HAP-1 (cell line): ENCODE measurements at regions not wholly inside any gene's neighbourhood (a gene's known extent, or its start where the extent isn't known, plus 50 kb on each side); places are given as distances from the start of the nearest gene placed in this dataset.

ENCODE experiments used
- DNase-seq, 2 experiments: peaks; one replicate each; pipeline ENCODE4 v3.0.0-alpha.2; 2016 to 2020; ENCODE audit warnings: low spot score in 2 of 2
- H3K27me3 ChIP-seq: fragments of 250-450 bp; sonication (Bioruptor Pico); 2 replicates; pipeline ENCODE4 v1.5.1; 2020; ENCODE audit warnings: low read depth, mild to moderate bottlenecking, moderate library complexity
- H3K36me3 ChIP-seq: fragments of 250-450 bp; sonication (Bioruptor Pico); replicated peaks from 2 replicates; pipeline ENCODE4 v1.5.1; 2020; ENCODE audit warnings: mild to moderate bottlenecking
- H3K4me1 ChIP-seq: fragments of 250-450 bp; sonication (Bioruptor Pico); 2 replicates; pipeline ENCODE4 v1.5.1; 2020; ENCODE audit warnings: mild to moderate bottlenecking
- H3K4me3 ChIP-seq: fragments of 250-450 bp; sonication (Bioruptor Pico); 2 replicates; pipeline ENCODE4 v1.5.1; 2020; ENCODE audit warnings: mild to moderate bottlenecking, moderate library complexity
- H3K9me3 ChIP-seq: fragments of 250-450 bp; sonication (Bioruptor Pico); 2 replicates; pipeline ENCODE4 v1.5.1; 2020; ENCODE audit warnings: mild to moderate bottlenecking, moderate library complexity
- in situ Hi-C: fragments of 300-500 bp; cut with MboI; formaldehyde crosslinking; loops from 3 replicates; pipeline ENCODE4 v1.14.3; 2020; ENCODE audit warnings: low sequenced_read_pairs, inconsistent platforms, mixed read lengths

DNA sequence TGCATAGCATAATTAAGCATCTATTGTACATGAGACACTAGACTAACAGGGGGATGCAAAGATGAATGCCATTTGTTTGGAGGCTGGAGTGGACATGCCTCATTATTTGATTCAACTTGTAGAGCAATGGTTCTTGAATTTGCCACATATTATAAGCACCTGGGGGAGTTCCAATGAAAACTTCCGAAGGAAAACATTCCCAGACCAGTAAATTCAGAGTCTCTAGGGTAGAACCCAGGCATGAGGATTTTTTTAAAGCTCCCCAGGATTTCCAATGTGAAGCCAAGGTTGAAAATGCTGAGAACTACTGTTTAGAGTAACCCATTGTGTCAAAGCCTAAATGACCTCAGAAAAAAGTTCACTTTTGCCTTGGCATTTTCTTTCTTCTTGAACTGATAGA lies 93.9 kb upstream of the ITGA1 start:
- H3K27me3 ChIP-seq: no peaks in the 10 kb centered on the region
- H3K36me3 ChIP-seq: no peaks in the 10 kb centered on the region
- DNase-seq: no peak
- no peaks in the 10 kb centered on the region for H3K9me3 ChIP-seq
- in situ Hi-C loops: no loop called here
- no peak overlapping the region for H3K4me3 ChIP-seq
- H3K4me1 ChIP-seq: no peaks in the 10 kb centered on the region

- Histone ChIP-seq H3K4me3 (no peak overlapping the region), H3K36me3 (no peaks in the 10 kb centered on the region), H3K4me1 (no peaks in the 10 kb centered on the region), H3K9me3 (no peaks in the 10 kb centered on the region), H3K27me3 (no peaks in the 10 kb centered on the region)
- in situ Hi-C loops: no loop called here
- no peak for DNase-seq
These were observed 93.1 kb upstream of the ITGA1 start for GRCh38 chr5:52694648-52695047.

DNA sequence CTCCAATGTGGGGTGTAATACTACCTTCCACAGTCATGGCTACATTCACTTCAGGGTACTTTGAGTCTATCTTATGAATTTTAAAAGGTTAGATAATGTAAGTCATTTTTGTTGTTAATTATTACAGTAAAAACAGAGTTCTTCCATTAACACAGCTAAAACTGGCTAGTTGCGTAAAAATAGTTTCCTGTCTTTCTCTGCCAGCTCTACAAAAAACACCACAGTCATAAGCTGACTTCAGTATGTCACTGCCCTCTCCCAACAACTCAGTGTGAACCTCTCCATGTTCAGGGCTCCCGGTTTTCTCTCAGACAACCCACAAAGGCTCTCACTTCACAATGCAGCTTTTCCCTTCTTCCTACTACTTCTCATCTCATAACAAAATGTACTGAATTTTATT lies 84.8 kb upstream of the ITGA1 start:
- DNase-seq: no peak
- no peaks in the 10 kb centered on the region for H3K4me1 ChIP-seq
- no peaks in the 10 kb centered on the region for H3K9me3 ChIP-seq
- no peaks in the 10 kb centered on the region for H3K27me3 ChIP-seq
- in situ Hi-C loops: no loop called here
- no peaks in the 10 kb centered on the region for H3K36me3 ChIP-seq
- no peak overlapping the region for H3K4me3 ChIP-seq

- Histone ChIP-seq H3K4me3 (no peak overlapping the region), H3K4me1 (no peaks in the 10 kb centered on the region), H3K36me3 (no peaks in the 10 kb centered on the region), H3K9me3 (no peaks in the 10 kb centered on the region), H3K27me3 (no peaks in the 10 kb centered on the region)
- in situ Hi-C loops: no loop called here
- DNase-seq: no peak
These were observed 84.4 kb upstream of the ITGA1 start for GRCh38 chr5:52703321-52703720.

- DNase-seq: no peak
- Histone ChIP-seq H3K9me3 (no peaks in the 10 kb centered on the region), H3K27me3 (no peaks in the 10 kb centered on the region), H3K4me3 (no peak overlapping the region), H3K4me1 (no peaks in the 10 kb centered on the region), H3K36me3 (no peaks in the 10 kb centered on the region)
- in situ Hi-C loops: no loop called here
These were observed 82.0 kb upstream of the ITGA1 start for GRCh38 chr5:52705720-52706119.

DNA sequence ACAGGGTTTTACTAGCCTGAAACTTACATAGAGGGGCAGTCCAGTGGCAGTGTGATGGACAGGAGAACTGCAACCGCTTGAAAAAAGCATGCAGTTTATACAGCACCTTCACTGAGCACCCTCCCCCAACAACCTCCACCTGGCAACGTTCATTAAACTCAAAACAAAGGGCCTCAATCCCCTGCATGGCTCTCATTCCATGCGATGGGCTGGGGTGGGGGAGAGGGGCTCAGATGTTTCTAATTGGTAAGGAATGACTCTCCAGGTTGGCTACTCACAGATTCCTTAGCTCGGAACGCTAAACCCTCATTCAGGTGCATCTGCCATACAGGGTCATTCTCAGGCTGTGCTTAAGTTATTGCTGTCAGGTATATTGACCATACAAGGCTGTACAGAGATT lies 80.9 kb upstream of the ITGA1 start:
- Histone ChIP-seq H3K4me1 (no peaks in the 10 kb centered on the region), H3K27me3 (no peaks in the 10 kb centered on the region), H3K9me3 (no peaks in the 10 kb centered on the region), H3K4me3 (no peak overlapping the region), H3K36me3 (no peaks in the 10 kb centered on the region)
- no peak for DNase-seq
- in situ Hi-C loops: no loop called here

GRCh38 chr5:52707616-52708015 lies 80.1 kb upstream of the ITGA1 start:
- Histone ChIP-seq H3K4me3 (no peak overlapping the region), H3K36me3 (no peaks in the 10 kb centered on the region), H3K27me3 (no peaks in the 10 kb centered on the region), H3K4me1 (no peaks in the 10 kb centered on the region), H3K9me3 (no peaks in the 10 kb centered on the region)
- in situ Hi-C loops: no loop called here
- DNase-seq: no peak

DNA sequence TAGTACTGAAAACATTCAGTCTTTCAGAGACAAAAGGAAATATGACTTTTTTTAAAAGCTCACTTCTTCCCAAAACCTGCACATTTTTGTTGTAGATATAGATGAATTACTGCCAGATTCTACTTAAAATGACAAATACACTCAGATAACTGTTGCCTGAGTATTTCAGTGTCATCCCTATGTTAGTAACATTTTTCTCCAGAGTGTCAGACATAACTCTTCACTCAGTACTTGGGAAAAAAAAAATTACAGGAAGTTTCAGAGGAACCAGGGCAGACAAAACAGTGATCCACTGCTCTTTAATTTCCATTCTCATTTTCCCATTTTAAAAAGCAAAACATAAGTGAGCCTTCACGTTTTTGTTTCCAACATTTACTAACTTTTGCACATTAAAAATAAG lies 79.3 kb upstream of the ITGA1 start:
- Histone ChIP-seq H3K27me3 (no peaks in the 10 kb centered on the region), H3K4me1 (no peaks in the 10 kb centered on the region), H3K9me3 (no peaks in the 10 kb centered on the region), H3K36me3 (no peaks in the 10 kb centered on the region), H3K4me3 (no peak overlapping the region)
- DNase-seq: no peak
- in situ Hi-C loops: no loop called here

DNA sequence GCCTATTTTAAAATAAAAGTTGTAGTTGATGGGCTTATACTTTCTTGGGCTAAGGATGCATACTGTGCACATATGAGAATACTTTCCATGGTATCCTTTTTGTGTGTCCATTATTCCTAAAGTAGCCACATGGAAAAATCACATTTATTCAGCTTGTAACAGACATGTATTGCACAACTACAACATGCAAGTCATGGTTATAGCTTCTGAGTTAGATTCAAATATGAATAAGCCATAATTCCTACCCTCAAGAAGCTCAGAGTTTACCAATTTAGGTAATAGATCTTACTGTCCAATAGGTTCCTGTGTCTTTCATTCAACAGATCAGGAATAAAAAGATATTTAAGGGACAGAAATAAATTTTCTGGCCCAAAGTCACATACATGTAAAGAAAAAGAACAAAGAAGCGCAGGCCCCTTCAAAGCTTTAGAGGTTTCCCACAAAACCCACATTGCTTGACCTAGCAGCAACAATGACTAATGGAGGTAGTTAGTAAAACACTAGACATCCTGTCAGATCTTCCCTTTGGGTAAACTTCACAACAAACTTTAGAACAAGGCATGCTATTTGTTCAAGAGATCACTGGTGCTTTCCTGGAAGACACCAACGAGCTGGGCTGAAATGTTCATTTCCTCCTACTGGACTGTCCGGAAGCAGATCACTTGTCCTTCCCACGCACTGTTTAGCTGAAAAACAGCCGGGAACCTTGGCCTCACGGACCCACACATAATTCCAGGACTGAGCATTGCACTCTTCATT lies 78.4 kb upstream of the ITGA1 start:
- in situ Hi-C loops: no loop called here
- H3K36me3 ChIP-seq: no peaks in the 10 kb centered on the region
- DNase-seq: no peak
- no peaks in the 10 kb centered on the region for H3K4me1 ChIP-seq
- H3K27me3 ChIP-seq: no peaks in the 10 kb centered on the region
- no peak overlapping the region for H3K4me3 ChIP-seq
- no peaks in the 10 kb centered on the region for H3K9me3 ChIP-seq

GRCh38 chr5:52710310-52710971 lies 77.3 kb upstream of the ITGA1 start:
- Histone ChIP-seq H3K4me1 (no peaks in the 10 kb centered on the region), H3K9me3 (no peaks in the 10 kb centered on the region), H3K27me3 (no peaks in the 10 kb centered on the region), H3K36me3 (no peaks in the 10 kb centered on the region), H3K4me3 (no peak overlapping the region)
- in situ Hi-C loops: no loop called here
- DNase-seq: no peak

DNA sequence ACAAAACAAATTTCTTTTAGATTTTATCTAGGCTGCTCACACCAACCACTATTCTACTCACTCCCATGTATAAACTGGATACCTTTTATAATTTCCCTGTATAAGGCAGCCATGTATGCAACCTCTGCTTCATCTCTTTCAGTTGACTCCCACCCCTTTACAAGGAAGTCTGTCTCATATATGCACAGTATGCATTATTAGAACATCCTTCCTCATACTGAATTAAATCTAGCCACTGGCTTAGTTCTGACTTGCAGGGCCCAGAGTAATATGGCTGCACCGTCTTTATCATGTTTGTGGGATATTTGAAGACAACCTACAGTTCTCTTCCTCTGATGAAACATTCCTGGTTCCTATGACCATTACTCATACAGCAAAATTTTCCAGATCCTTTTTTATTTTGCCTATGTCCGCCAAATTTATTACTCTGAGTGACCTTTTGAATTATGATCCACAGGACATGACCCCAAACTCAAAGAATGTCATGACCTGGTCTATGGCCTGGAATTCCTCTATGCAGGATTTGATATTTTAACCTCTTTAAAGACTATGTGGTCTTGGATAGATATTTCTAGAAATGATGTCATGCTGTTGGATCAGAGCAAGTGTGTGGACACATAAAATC lies 76.6 kb upstream of the ITGA1 start:
- H3K4me3 ChIP-seq: no peak overlapping the region
- H3K36me3 ChIP-seq: no peaks in the 10 kb centered on the region
- in situ Hi-C loops: no loop called here
- no peaks in the 10 kb centered on the region for H3K4me1 ChIP-seq
- H3K27me3 ChIP-seq: no peaks in the 10 kb centered on the region
- H3K9me3 ChIP-seq: no peaks in the 10 kb centered on the region
- no peak for DNase-seq

DNA sequence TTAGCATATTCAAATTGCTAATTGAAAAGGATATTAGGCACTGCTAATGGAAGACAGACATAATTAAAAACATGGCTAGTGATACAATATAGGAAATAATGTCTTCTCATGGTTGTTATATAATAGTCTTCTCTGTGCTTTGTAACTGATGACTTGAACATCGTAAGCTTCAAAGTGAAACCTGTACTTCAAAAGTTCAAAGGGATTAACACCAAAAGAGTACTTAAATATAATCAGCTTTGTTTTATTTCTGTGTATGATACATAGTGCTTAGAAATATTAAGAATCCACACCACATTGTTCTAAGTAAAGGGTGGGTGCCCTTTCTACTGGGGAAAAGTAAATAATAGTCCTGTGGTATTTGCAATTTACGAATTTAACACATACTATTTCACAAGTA lies 75.4 kb upstream of the ITGA1 start:
- H3K9me3 ChIP-seq: no peaks in the 10 kb centered on the region
- in situ Hi-C loops: no loop called here
- H3K27me3 ChIP-seq: no peaks in the 10 kb centered on the region
- no peaks in the 10 kb centered on the region for H3K4me1 ChIP-seq
- DNase-seq: no peak
- no peak overlapping the region for H3K4me3 ChIP-seq
- no peaks in the 10 kb centered on the region for H3K36me3 ChIP-seq

- H3K27me3 ChIP-seq: no peaks in the 10 kb centered on the region
- no peaks in the 10 kb centered on the region for H3K9me3 ChIP-seq
- no peaks in the 10 kb centered on the region for H3K36me3 ChIP-seq
- in situ Hi-C loops: no loop called here
- H3K4me3 ChIP-seq: no peak overlapping the region
- H3K4me1 ChIP-seq: no peaks in the 10 kb centered on the region
- DNase-seq: no peak
These were observed 62.5 kb upstream of the ITGA1 start for GRCh38 chr5:52725065-52725746.

DNA sequence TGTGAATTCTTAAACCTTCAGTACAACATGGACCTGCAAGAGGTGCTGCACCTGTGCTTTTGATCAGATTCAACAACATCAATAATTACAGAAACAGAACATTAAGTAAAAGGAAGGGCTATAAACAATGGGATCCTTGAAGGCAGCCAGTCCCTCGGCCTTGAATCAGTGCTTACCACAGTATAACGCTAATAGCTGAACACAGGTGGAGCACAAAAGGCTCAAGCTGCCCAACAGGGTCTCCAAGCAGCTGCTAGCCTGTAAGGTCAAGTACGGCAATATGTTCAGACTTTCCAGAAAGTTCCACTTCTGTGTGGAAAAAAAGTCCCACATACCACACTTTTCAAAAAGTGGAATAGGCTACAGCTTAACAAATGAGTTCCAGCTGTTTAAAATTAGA lies 61.9 kb upstream of the ITGA1 start:
- in situ Hi-C loops: no loop called here
- no peak for DNase-seq
- H3K27me3 ChIP-seq: no peaks in the 10 kb centered on the region
- H3K4me3 ChIP-seq: no peak overlapping the region
- no peaks in the 10 kb centered on the region for H3K36me3 ChIP-seq
- H3K4me1 ChIP-seq: no peaks in the 10 kb centered on the region
- no peaks in the 10 kb centered on the region for H3K9me3 ChIP-seq
